HL-60 (cell line): ENCODE measurements at regions not wholly inside any gene's neighbourhood (a gene's known extent, or its start where the extent isn't known, plus 50 kb on each side); places are given as distances from the start of the nearest gene placed in this dataset.

Source experiments
- POLR2AphosphoS5 ChIP-seq: IDR thresholded peaks from 2 replicates; pipeline ENCODE4 v1.6.1; 2012; ENCODE audit warnings: low read depth
- REST ChIP-seq: IDR thresholded peaks from 2 replicates; pipeline ENCODE4 v1.6.1; 2012; ENCODE audit warnings: low read depth; ENCODE audit not compliant: insufficient replicate concordance

- TF ChIP-seq POLR2AphosphoS5, result no peak
- TF ChIP-seq REST, result no peak
These were observed 112.0 kb upstream of the MTHFD1L start for GRCh38 chr6:150753371-150754064.
